Gastroesophageal sphincter (tissue), 4 donors: ENCODE measurements at regions not wholly inside any gene's neighbourhood (a gene's known extent, or its start where the extent isn't known, plus 50 kb on each side); places are given as distances from the start of the nearest gene placed in this dataset.

Source experiments
- ATAC-seq: fragments of 150-250 bp; one replicate; pipeline ENCODE4 v1.9.1; 2016; ENCODE audit warnings: mild to moderate bottlenecking, moderate library complexity
- H3K27ac ChIP-seq, 4 donors: fragments of 200-600 bp; sonication (generic) in 3 of 4; 1 replicate in 3 of 4; 2 replicates in 1 of 4; pipeline ENCODE4 v1.5.1; 2016 to 2019
- H3K27me3 ChIP-seq: fragments of 200-600 bp; sonication (generic); one replicate; pipeline ENCODE4 v1.5.1; 2019
- H3K36me3 ChIP-seq, 2 donors: fragments of 200-600 bp; sonication (generic); one replicate each; pipeline ENCODE4 v1.5.1; 2019; ENCODE audit warnings: control low read depth in 1 of 2
- H3K4me1 ChIP-seq, 3 donors: fragments of 200-600 bp; sonication (generic); 1 replicate in 2 of 3; 2 replicates in 1 of 3; pipeline ENCODE4 v1.5.1; 2016 to 2019; ENCODE audit warnings: control low read depth in 2 of 3
- H3K4me3 ChIP-seq, 2 donors: fragments of 200-600 bp; sonication (generic); one replicate each; pipeline ENCODE4 v1.5.1; 2019; ENCODE audit warnings: mild to moderate bottlenecking in 1 of 2, moderate library complexity in 1 of 2
- H3K9me3 ChIP-seq, 3 donors: fragments of 200-600 bp; sonication (generic); one replicate each; pipeline ENCODE4 v1.5.1; 2017 to 2019; ENCODE audit warnings: control low read depth in 2 of 3
- EP300 ChIP-seq: sonication (generic); formaldehyde crosslinking; IDR thresholded peaks from one replicate; pipeline ENCODE4 v1.6.1; 2017; ENCODE audit warnings: antibody characterized with exemption, mild to moderate bottlenecking
- POLR2A ChIP-seq, 2 donors: fragments of 450-650 bp; IDR thresholded peaks; one replicate each; pipeline ENCODE4 v1.6.1; 2017; ENCODE audit warnings: antibody characterized with exemption in 2 of 2, mild to moderate bottlenecking in 2 of 2, moderate library complexity in 1 of 2
- POLR2AphosphoS5 ChIP-seq: sonication (generic); formaldehyde crosslinking; IDR thresholded peaks from one replicate; pipeline ENCODE4 v1.6.1; 2017; ENCODE audit warnings: antibody characterized with exemption
- WGBS, 2 donors: methylation state at CpG; one replicate each; pipeline ENCODE4 v1.1.5; 2018; ENCODE audit warnings: low coverage in 1 of 2; 5-methylcytosine and 5-hydroxymethylcytosine counted together
- TF ChIP-seq, protein P1 (sequence below), 4 experiments: fragments of 200-600 bp in 2 of 4; fragments of 450-650 bp in 2 of 4; sonication (generic) in 1 of 4; IDR thresholded peaks; one replicate each; pipeline ENCODE4 v1.5.1; 2017 to 2019; ENCODE audit warnings: antibody characterized with exemption in 4 of 4, mild to moderate bottlenecking in 2 of 4, moderate library complexity in 2 of 4

DNA sequence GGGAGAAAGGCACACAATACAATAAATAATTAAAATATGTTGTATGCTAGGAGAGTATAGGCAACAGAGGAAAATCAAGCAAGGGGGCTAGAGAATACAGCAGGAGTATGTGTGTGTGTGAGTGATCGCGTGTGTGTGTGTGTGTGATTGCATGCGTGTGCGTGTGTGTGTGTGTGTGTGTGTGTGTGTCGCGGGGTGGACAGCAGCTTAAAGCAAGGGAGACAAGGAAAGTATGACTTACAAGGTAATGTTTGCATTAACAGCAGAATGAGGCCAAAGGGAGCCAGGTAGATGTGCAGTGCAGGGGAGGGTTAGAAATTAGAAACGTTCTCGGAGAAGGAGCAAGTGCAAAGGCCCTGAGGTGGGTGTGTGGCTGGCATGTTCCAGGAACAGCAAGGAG, 57.4 kb upstream of the KCNA1 start:
- Histone ChIP-seq H3K27me3 (peaks cover 6% of the 10 kb centered on the region), H3K27ac (no peak overlapping the region), H3K4me3 (no peak overlapping the region), H3K9me3 (no peaks in the 10 kb centered on the region), H3K36me3 (no peaks in the 10 kb centered on the region), H3K4me1 (peaks cover 0 to 2% (median under 1%) of the 10 kb centered on the region in 3 donors)
- TF ChIP-seq, protein P1, sequence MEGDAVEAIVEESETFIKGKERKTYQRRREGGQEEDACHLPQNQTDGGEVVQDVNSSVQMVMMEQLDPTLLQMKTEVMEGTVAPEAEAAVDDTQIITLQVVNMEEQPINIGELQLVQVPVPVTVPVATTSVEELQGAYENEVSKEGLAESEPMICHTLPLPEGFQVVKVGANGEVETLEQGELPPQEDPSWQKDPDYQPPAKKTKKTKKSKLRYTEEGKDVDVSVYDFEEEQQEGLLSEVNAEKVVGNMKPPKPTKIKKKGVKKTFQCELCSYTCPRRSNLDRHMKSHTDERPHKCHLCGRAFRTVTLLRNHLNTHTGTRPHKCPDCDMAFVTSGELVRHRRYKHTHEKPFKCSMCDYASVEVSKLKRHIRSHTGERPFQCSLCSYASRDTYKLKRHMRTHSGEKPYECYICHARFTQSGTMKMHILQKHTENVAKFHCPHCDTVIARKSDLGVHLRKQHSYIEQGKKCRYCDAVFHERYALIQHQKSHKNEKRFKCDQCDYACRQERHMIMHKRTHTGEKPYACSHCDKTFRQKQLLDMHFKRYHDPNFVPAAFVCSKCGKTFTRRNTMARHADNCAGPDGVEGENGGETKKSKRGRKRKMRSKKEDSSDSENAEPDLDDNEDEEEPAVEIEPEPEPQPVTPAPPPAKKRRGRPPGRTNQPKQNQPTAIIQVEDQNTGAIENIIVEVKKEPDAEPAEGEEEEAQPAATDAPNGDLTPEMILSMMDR (IDR thresholded peaks at IDR 0.05), result no peak
- TF ChIP-seq EP300 (no peak), POLR2A (IDR thresholded peaks at IDR 0.05) (no peak), POLR2AphosphoS5 (no peak)
- ATAC-seq, result no peak
- WGBS, 2 donors, result 85 to 94% methylated on average over 8 of the region's 8 CpGs

DNA sequence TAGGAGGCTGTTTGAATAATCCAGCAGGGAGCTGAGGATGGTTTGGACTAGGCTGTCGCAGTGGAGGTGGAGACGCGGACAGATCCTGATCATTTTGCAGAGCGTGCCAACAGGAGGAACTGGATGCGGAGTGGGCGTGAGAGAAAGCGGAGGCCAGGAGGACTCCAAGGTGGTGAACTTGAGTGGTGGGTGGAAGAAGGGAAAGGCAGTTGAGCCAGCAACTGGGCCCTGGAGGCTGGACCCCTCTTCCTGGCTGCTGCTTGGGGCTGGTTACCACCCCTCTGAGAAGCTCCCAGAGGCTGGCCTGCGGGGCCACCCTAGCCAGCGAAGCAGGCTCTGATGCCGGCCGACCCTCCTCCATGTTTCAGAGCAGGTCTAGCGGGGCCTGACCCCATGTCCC, 56.8 kb upstream of the KCNA1 start:
- TF ChIP-seq EP300 (no peak), POLR2A (IDR thresholded peaks at IDR 0.05) (no peak), POLR2AphosphoS5 (no peak)
- TF ChIP-seq, protein P1 (IDR thresholded peaks at IDR 0.05), result no peak
- Histone ChIP-seq H3K4me1 (peaks cover 0 to 6% (median 3%) of the 10 kb centered on the region in 3 donors), H3K4me3 (no peak overlapping the region), H3K36me3 (no peaks in the 10 kb centered on the region), H3K9me3 (no peaks in the 10 kb centered on the region), H3K27me3 (peaks cover 6% of the 10 kb centered on the region), H3K27ac (no peak overlapping the region)
- WGBS, 2 donors, result 89% methylated on average over 11 of the region's 12 CpGs; no CpG with 5 or more reads in 1 of the 2 donors
- no peak for ATAC-seq

DNA sequence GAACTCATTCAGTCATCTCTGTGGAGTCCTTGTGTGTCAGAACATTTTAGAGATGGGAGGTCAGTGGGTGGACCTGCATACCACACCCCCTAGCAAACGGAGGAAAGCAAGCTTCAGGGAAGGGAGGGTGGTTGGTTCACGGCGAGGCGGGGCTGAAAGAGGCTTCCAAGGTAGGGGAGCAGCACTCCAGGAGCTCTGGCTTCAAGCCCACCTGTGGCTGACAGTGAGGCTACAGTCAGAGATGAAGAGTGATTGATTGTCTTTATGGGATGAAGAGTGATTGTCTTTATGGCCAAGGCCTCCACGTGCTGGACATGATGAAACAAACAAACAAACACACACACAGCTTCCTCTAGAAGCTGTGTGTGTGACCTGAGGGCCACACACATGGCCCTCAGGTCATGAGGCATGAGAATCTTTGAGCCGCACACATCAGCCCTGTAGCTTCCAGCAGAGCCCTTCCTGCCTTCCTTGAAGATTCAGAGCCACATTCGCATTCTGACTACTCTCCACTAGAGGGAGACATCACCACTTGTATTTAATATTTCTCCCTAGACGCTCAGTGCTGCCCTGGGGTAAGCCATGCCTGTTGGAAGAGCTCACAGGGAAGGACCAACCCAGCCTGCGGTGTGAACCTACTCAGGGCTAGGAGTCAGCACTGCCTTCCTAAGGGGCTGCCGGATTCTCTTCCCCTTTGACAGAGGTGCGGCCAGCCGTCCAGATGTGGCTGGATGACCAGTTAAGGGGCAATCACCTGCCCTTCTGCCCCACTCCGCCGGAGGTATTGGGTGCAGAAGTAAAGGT, 54.4 kb upstream of the KCNA1 start:
- Histone ChIP-seq H3K4me3 (no peak overlapping the region), H3K27me3 (peaks cover 6% of the 10 kb centered on the region), H3K9me3 (no peaks in the 10 kb centered on the region), H3K27ac (no peak overlapping the region), H3K4me1 (peaks cover 0 to 27% (median 6%) of the 10 kb centered on the region in 3 donors), H3K36me3 (no peaks in the 10 kb centered on the region)
- 9 to 57% methylated on average over 7 to 8 of the region's 14 CpGs for WGBS, 2 donors
- TF ChIP-seq POLR2AphosphoS5, result no peak
- TF ChIP-seq, protein P1 (IDR thresholded peaks at IDR 0.05), result peak; percentile 63 to 84 (median 72)
- no peak for TF ChIP-seq EP300
- TF ChIP-seq POLR2A (IDR thresholded peaks at IDR 0.05), result no peak
- ATAC-seq, result peak; percentile 62

DNA sequence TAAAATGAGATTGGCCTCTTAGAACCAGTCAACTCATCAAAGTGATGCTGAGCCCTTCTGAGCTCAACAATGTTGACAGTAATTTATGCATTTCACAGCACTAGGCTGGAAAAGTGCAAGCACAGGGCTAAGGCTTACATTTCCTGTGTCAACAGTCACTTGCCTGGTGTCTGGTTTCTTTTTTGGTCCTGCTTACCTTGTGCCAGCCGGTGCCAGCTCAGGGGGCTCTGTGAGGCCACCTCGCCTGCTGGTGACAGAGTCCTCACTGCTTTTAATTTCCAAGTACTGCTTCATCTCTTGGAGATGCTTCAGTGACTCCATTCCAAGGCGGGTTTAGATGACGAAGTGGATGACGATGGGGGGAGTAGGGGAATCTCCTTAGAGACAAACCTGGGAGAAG, 53.1 kb upstream of the KCNA1 start:
- H3K27me3 ChIP-seq, result peaks cover 6% of the 10 kb centered on the region
- peaks cover 0 to 36% (median 6%) of the 10 kb centered on the region in 3 donors for H3K4me1 ChIP-seq
- ATAC-seq, result no peak

More for the DNA sequence above, 53.1 kb upstream of the KCNA1 start:
- 60 to 64% methylated on average over 2 to 4 of the region's 5 CpGs for WGBS, 2 donors
- TF ChIP-seq POLR2A (IDR thresholded peaks at IDR 0.05), result no peak
- no peak for TF ChIP-seq POLR2AphosphoS5
- TF ChIP-seq, protein P1 (IDR thresholded peaks at IDR 0.05), result no peak
- TF ChIP-seq EP300, result no peak
- Histone ChIP-seq H3K36me3 (no peaks in the 10 kb centered on the region), H3K4me3 (no peak overlapping the region), H3K9me3 (no peaks in the 10 kb centered on the region), H3K27ac (no peak overlapping the region)
